NCI-H1092 treated with DMSO at 0.1 percent for 48 hours (cell line): ENCODE measurements at regions not wholly inside any gene's neighbourhood (a gene's known extent, or its start where the extent isn't known, plus 50 kb on each side); places are given as distances from the start of the nearest gene placed in this dataset.

ENCODE experiments used
- DNase-seq: peaks from one replicate; lab custom pipeline; 2025; lab: John Stamatoyannopoulos, UW

DNA sequence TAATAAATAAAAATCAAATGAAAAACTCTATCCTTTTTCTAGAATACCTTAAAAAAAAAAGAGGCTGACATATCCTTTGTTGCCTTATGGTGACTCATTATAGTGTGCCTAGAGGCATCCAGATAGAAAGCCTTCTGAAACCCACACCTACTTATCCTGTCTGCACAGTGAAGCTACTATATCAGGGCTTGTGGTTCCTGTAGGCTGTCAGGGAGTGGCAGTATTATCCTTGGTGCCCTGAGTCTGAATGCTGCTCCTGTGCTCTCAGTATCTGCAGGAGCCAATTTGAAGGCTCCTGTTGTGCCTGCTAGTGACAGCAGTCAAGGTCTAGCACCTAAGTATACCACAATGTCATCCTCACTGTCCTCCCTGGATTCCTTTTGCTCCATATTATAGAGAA lies 168.4 kb upstream of the AVPR1A start:
- DNase-seq, result no peak

DNA sequence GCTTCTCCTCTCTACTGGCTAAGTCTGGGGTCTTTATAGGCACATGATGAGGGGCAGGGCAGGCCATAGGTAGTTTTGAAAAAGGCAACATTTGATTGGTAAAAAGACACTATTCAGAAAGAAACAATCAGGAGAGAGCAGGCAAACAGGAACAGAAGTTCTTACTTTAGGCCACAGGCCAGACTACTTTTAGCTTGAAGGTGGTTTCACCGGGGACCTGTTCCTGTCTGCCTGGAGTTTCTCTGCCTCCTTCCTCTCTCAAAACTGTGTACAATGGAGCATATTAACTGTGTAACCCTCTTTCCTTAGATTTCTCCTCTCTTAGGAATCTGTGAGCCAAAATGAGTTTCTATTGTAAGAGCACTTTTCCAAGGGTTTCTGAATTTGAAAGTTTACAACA lies 167.9 kb upstream of the AVPR1A start:
- no peak for DNase-seq

DNA sequence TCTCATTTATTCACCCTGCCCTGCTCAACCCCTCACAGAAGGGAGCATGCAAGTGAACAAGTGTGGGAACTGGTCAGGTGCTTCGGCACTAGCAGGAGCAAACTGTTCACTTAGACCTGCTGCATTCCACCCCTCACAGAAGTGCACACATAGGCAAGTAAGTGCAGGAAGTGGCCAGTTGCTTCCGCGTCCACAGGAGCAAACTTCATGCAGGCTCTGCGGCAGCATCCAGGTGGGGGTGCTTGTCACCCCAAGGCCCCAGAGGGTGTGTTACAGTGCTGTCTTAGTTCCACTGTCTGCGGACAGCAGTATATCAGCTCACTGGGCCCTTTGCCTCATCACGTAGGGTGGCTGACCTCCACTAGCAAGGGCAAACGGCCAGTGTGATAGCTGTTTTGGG lies 167.3 kb upstream of the AVPR1A start:
- DNase-seq, result no peak

DNA sequence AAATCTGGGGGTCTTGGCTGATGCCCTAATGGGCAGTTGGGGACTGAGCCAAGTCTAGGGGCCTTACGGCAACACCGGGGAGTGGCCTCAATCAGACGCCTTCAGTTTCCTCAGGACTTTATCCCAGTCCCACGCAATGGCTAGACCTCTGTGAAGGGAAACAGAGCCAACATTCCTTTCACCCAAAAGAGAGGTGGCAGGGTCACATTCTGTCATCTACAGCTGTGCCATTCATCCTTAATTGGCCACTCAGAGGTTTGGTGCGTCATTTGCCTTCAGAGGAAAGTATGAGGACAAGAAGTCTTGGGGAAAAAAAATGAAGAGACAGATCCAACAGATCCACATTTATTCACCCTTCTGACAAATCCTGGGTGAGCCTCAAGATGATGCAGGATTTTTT lies 166.9 kb upstream of the AVPR1A start:
- no peak for DNase-seq

DNA sequence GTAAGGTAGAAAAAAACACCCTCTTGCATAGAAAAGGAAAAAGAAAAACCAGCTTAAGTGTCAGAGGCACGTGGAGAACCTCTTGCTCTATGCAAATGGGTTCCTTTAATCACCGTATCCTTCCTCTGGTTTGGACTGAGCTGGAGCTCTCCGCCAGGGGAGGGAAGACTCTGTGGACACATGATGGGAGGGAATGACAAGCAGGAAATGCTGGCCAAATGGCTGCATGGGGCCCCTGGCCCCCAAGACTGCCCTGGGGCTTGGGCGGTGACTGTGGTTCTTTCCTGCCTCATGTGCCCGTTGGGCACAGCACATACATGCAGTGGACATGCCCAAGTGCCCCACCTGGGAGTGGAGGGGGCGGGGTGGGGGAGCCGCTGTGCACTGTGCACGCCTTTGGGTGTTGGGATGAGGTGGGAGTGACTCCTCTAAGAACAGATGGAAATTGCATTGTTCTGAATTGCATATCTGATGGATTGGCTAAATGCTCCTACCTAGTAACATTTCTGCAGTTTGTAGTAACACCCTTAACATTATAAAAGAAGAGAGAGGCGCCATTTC lies 166.4 kb upstream of the AVPR1A start:
- DNase-seq, result no peak

DNA sequence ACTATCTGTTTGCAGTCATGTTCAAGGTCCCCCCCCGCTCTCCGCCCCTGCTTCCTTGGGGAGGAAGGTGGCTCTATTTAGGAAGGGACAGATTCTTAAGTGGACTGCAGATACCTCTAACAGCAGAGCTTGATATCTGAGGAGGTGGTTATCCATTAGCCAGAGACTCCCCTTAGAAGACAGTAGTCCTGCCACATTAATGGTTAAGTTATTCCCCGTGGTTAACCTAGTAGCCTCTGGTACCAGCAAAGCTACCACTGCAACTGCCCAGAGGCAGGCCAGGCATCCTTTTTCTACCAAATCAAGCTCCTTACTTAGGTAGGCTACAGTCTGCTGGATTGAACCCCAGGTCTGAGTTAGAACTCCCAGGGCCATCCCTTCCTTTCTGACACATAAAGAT lies 162.1 kb upstream of the AVPR1A start:
- DNase-seq, result no peak

DNA sequence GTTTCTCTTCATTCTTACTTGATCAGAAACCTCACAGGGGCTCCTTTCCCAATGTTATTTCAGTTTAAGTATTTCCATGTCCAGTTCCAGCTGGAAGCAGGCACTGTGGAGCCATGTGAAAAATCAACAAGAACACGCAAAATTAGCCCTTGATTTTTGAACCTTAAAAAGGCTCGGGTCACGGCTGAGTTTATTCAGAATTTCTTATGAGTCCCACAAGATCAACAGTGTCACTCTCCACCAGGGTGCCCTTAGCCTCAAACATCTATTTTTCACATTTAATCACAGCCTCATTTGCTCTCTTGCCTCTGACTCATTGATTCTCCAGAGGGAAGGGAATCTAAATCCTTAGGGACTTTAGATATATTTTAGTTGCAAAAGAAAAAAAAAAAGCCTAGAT lies 157.7 kb upstream of the AVPR1A start:
- no peak for DNase-seq

DNA sequence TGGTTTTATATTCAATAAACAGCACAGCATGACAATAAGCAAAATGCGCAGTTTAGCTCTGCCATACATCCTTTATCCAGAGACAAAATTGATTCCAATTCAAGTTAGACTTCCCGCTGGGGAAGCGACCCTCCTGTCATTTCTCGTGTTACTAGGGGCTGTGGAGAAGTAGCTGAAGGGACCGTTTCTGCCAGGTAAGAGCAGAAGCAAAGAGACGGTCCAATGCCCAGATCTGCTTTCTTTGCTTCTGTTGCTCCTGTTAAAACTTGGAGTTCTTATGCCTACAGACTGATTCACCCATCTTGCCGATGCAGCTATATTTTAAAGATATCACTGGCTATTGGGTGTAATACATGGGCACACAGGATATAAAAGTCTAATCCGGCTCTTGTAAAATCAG lies 156.8 kb upstream of the AVPR1A start:
- no peak for DNase-seq

DNA sequence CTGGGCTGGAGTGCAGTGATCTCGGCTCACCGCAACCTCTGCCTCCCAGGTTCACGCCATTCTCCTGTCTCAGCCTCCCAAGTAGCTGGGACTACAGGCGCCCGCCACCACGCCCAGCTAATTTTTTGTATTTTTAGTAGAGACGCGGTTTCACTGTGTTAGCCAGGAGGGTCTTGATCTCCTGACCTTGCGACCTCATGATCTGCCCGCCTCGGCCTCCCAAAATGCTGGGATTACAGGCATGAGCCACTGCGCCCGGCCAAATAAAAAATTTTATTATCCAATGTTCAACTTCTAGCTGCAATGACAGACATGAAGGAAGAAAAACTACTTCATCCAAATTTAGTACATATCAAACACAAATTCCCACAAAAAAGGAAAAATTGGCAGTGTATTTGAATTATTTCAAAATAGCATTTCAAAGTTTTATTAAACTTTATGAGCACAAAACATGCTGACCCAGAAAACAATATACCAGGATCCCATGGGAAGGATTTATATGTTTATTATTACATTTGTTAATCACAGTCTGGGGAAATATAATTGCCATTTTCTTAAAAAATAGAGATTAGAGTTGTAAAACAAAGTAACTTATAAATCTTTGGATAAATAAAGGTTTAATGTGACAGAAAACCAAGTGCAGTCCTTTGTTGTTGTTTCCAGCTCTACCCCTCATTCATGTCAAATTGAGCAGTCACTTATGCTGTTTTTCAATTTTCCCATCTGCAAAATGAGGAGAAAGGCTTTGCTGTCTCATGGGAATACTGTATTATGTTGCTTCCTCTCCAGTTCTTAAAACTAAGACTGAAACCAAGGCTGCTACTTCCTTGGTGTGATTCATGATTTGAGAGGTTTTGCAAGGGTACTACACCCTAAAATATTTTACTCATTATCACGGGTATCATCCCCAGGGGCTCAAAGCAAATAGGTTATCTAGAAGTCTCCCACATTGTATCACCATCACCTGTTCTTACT lies 155.2 kb upstream of the AVPR1A start:
- DNase-seq, result no peak

DNA sequence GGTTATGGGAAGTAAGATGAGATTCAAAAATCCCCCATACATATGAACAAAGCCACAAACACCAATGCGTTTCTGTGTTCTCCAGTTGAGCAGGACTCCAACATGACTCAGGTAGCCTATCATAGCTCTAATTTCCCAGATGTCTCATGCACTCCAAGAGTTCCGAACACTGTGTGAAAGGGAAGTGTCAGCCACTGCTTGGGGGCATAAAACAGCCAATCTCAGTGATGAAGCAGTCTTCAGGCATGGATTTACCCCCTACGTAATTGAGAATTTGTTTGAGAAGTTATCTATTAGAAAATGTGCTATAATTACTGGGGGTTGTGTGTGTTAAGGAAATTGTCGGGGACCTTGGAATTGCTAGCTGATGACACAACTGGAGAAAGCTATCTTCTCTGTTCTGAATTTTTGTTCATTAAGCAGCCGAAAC lies 153.9 kb upstream of the AVPR1A start:
- DNase-seq, result no peak

DNA sequence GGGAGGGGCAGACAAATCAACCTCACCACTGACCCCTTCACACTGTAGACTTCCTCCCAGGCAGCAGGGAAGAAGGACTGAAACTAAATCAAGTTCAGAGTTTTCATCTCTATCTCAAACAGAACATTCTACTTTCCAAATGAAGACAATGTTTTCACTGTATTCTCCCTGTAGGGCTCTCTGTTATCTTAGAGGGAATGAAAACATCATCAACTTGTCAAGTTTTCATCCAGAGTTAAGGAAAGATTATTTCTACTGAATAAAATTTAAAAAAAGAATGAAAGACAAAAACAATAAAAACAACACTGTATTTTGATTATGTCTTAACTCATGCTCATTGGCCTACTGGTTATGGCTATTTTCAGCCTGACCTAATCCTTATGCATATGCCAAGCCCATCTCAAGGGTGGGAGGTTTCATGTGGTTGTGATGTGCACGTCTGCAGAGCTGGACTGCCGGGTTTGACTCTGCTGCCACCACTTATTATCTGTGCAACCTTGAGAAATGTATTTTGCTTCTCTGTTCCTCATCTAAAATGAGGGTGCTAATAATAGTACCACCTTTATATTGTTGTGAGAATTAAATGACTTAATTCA lies 152.0 kb upstream of the AVPR1A start:
- no peak for DNase-seq

DNA sequence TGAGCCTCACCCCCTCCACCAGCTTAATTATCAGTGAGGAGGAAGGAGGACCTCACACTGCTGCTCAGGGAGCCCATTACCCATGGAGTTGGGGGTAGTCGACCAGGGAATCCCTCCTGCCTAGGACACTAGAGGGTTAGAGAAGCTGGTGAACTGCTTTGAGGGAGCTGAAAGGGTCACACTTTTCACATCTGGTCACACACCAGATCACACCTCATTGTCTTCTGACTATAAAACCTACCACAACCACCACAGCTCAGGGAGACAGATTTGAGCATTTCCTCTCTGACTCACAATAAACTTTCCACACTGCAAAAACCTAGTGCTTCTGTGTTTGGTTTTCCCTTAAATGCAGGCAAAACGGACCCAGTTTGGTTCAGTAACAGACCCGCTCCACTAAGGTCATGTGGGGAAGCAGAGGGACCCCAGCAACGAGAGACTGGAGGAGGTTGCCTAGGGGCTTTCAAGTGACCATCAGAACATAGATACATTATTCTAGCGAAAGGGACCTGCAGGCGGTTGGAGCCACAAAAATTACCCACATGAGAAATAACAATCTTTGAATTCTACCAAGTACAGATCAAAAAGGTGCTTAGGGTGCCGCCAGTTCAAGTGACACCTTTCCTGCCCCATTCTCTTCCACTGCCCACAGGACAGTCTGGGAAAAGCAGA lies 151.4 kb upstream of the AVPR1A start:
- DNase-seq, result no peak

DNA sequence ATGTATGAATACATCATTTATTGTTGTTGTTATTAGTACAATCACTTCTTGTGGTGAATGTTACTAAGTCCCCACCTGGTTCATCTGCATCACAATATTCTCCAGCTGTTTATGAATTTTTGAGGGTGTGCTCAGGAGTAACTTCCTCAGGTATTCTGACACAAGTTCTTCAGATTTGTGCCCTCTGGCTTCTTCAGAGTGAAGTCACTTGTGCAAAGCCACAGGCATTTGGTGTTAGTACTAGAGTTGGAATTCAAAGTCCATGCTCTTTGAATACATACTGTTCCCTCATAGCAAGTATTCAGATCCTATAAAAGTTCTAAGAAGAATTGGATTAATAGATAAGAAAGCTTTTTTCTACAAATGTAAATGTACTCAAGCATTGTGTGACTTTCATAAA lies 150.3 kb upstream of the AVPR1A start:
- no peak for DNase-seq

DNA sequence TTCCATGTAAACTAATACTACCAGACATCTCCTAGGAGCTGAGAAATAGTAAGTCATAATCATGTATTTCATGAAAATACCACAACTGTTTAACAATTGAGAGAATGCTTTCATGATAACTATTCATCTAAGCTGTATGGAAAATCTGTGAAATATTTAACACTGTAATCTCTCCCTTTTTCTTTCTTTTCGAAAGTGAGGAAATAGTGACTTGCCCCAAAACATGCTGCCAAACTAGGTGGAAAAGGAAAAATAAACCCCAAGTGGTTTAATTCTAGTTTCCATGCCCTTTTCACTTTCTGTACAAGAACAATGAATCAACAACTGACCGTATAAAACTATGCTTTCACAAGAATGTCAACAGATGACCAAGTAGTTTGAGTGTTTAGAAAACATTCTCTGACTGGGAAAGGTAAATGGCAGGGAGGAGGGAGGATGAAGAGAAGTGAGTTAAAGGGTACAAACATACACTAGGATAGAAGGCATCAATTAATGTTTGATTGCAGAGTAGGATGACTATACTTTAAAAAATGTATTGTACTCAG lies 147.5 kb upstream of the AVPR1A start:
- DNase-seq, result no peak

DNA sequence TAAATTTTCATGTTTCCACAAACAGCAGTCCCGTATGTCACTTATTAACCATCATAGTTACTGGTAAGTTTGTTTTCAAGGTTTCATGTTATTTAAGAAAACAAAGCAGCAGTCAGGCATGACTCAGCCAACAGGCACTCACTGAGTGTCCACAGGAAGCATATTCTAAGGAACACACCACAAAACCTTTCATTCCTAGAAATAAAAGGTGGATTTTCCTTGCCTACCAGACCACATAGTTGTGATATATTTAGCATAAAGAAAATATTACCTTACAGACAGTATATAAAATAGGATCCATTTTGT lies 143.3 kb upstream of the AVPR1A start:
- no peak for DNase-seq

DNA sequence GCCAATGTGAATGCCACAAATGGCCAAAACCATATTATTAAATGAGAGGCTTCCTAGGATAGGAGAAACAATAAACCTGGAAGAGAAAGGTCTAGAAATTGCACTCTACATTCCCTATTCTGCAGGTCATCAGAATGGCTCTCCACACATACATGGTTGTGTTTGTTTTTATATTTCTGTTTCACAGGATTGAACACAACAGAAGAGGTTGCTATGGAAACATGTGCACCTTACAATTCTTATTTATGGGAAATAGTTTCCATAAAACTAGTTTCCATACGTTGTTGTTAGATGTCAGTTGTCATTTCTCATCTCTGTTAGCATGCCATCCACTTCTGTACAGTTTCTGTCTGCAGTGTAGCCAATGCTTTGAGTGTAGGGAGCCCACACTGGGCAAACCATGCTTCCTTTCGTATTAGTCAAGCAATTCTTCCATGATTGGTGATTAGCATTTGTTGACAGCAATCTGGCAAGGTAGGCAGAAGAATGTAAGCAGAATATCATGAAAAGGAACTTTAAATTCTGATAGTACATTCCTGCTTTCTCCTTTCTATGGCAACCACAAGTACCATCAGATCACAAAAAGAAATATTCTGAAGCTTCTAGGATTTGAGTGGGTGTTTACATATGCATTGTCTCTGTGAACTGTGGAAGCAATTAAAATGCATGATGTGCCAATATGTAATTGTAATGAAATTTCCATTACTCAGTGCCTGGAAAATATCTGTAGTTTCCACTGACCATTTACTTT lies 141.6 kb upstream of the AVPR1A start:
- no peak for DNase-seq

DNA sequence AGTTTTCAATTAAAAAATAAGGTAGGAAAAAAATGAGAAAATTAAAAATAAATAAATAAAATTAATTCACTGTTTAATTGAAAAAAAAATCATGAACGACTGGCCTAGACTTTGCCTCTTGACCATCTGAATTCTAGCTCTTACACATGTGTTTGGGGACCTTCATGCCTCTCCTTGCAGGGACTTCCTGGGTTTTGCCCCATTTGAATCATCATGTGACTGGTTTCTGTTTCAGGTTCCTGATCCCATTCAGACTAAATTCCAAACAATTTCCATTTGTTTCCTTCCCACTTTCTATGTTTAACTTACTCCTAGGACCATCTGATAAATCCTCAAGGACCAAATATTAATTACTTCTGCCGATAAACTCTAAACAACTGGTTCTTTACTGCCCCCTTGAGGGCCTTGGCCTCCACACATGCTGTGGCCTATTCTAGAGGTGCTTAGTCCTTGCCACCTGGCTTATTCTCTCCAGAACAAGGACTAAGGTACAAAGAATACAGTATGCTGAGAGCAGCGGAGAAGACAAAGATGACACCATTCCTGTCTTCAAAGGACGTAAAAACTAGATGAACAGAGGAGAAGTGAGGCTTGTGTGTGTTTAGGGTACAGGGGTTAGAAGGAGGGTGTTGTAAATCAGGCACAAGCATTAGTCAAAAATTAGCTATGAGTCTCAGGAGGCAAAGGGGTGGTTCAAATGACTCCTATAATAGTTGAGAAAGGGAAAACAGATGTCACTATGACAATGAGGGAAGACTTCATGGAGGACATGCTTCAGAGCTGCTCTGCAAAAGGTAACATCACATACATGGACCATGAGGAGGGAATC lies 125.8 kb upstream of the AVPR1A start:
- peak; percentile 58 for DNase-seq

DNA sequence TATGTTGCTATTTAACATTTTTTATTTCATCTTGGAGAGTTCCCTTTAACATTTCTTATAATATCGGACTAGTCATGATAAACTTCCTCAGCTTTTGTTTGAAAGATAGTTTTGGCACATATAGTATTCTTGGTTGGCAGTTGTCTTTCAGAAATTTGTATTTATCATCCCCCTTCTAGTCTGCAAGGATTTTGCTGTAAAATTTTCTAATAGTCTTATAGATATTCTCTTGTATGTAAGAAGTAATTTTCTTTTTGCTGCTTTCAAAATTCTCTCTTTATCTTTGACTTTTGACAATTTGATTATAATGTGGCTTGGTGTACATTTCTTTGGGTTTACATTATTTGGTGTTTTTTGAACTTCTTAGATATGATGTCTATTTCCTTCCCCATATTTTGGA lies 116.0 kb upstream of the AVPR1A start:
- no peak for DNase-seq

DNA sequence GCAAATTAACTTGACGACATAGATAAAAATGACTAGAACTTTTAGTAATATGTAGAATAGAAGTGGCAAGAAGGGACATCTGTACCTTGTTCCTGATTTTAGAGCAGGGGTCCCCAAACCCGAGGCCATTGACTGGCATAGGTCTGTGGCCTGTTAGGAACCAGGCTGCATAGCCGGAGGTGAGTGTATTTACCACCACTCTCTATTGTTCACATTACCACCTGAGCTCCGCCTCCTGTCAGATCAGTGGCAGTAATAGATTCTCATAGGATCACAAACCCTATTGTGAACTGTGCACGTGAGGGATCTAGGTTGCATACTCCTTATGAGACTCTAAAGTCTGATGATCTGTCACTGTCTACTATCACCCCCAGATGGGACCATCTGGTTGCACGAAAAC lies 113.6 kb upstream of the AVPR1A start:
- no peak for DNase-seq

DNA sequence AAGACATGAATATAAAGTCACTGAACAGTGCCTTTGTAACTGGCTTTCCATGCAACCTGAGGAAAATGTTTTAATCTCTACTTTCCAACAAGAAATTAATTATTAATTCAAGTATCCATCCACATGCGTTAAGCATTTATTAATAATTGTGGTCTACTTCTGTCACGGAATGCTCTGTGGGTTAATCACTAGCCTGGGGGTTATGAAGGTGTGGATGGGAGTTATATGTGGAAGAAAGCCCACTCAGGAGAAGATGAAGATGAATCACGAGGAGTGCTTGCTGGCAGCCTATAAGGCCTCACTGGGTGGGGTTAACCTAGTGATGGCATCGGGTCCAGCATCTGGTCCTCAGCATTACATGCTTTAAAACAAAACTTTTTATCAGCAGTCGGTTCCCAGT lies 99.5 kb upstream of the AVPR1A start:
- no peak for DNase-seq

DNA sequence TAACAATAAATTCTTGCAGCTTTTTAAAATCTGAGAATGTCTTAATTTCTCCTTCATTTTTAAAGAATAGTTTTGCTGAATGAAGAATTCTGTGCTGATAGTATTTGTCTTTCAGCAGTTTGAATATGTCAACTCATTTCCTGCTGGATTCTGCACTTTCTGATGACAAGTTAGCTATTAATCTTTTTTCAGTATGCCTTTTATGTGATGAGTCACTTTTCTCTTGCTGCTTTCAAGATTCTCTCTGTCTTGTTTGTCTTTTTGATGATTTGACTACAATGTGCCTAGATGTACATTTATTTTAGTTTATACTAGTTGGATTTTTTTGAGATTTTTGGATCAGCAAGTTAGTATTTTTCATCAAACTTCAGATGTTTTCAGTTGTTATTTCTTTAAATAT lies 87.9 kb upstream of the AVPR1A start:
- no peak for DNase-seq
